ENCODE measurements at regions not wholly inside any gene's neighbourhood (a gene's known extent, or its start where the extent isn't known, plus 50 kb on each side); places are given as distances from the start of the nearest gene placed in this dataset.

GRCh38 chr5:174380311-174380710, 334.8 kb downstream of the NSG2 start:
- DNase-seq (ENCODE audit: extremely low read depth, low read depth), result no peak
- TF ChIP-seq CTCF (IDR thresholded peaks at IDR 0.05; ENCODE audit: low read depth, low read length), result no peak

GRCh38 chr5:174381241-174381640, 335.7 kb downstream of the NSG2 start:
- no peak for TF ChIP-seq CTCF (IDR thresholded peaks at IDR 0.05; ENCODE audit: low read depth, low read length)
- no peak for DNase-seq (ENCODE audit: extremely low read depth, low read depth)

GRCh38 chr5:174383210-174384167, 338.0 kb downstream of the NSG2 start:
- no peak for TF ChIP-seq CTCF (IDR thresholded peaks at IDR 0.05; ENCODE audit: low read depth, low read length)
- no peak for DNase-seq (ENCODE audit: extremely low read depth, low read depth)

- peak; percentile 44 for DNase-seq (ENCODE audit: extremely low read depth, low read depth)
- TF ChIP-seq CTCF (IDR thresholded peaks at IDR 0.05; ENCODE audit: low read depth, low read length), result no peak
Observed at GRCh38 chr5:174384509-174384947, 339.0 kb downstream of the NSG2 start.

- TF ChIP-seq CTCF (IDR thresholded peaks at IDR 0.05; ENCODE audit: low read depth, low read length), result no peak
- no peak for DNase-seq (ENCODE audit: extremely low read depth, low read depth)
Observed at GRCh38 chr5:174386306-174386705, 338.1 kb upstream of the MSX2 start.

GRCh38 chr5:174386846-174387245, 337.5 kb upstream of the MSX2 start:
- TF ChIP-seq CTCF (IDR thresholded peaks at IDR 0.05; ENCODE audit: low read depth, low read length), result no peak
- DNase-seq (ENCODE audit: extremely low read depth, low read depth), result no peak

- TF ChIP-seq CTCF (IDR thresholded peaks at IDR 0.05; ENCODE audit: low read depth, low read length), result no peak
- no peak for DNase-seq (ENCODE audit: extremely low read depth, low read depth)
Observed at GRCh38 chr5:174387448-174387847, 336.9 kb upstream of the MSX2 start.

All from AG09319 (cell line).